ENCODE measurements at regions not wholly inside any gene's neighbourhood (a gene's known extent, or its start where the extent isn't known, plus 50 kb on each side); places are given as distances from the start of the nearest gene placed in this dataset.

- DNase-seq: no peak
- H3K9ac ChIP-seq (ENCODE audit: low read depth in 2 of 2, low read length in 2 of 2): no peak overlapping the region
- H3K36me3 ChIP-seq: no peaks in the 10 kb centered on the region
- H3K4me1 ChIP-seq: no peaks in the 10 kb centered on the region
- TF ChIP-seq CTCF (IDR thresholded peaks at IDR 0.05): no peak
- H3K9me3 ChIP-seq: no peaks in the 10 kb centered on the region
- H3K27ac ChIP-seq: no peak overlapping the region
- intact Hi-C loops (cut with DNase I): no loop called here
- H3K27me3 ChIP-seq: no peaks in the 10 kb centered on the region
- H3K4me3 ChIP-seq: no peak overlapping the region
These were observed 405.8 kb upstream of the GOLIM4 start for GRCh38 chr3:168501570-168501969.

GRCh38 chr3:168498194-168498593 is 402.5 kb upstream of the GOLIM4 start:
- no peak for DNase-seq
- intact Hi-C loops (cut with DNase I): no loop called here
- H3K27ac ChIP-seq: no peak overlapping the region
- no peak overlapping the region for H3K4me3 ChIP-seq
- H3K9ac ChIP-seq (ENCODE audit: low read depth in 2 of 2, low read length in 2 of 2): no peak overlapping the region
- H3K36me3 ChIP-seq: no peaks in the 10 kb centered on the region
- no peak for TF ChIP-seq CTCF (IDR thresholded peaks at IDR 0.05)
- H3K9me3 ChIP-seq: no peaks in the 10 kb centered on the region
- no peaks in the 10 kb centered on the region for H3K4me1 ChIP-seq
- H3K27me3 ChIP-seq: no peaks in the 10 kb centered on the region

GRCh38 chr3:168497741-168498140 is 402.0 kb upstream of the GOLIM4 start:
- no peaks in the 10 kb centered on the region for H3K36me3 ChIP-seq
- H3K4me3 ChIP-seq: no peak overlapping the region
- intact Hi-C loops (cut with DNase I): no loop called here
- no peak for DNase-seq
- H3K4me1 ChIP-seq: no peaks in the 10 kb centered on the region
- no peak overlapping the region for H3K9ac ChIP-seq (ENCODE audit: low read depth in 2 of 2, low read length in 2 of 2)
- H3K27ac ChIP-seq: no peak overlapping the region
- H3K27me3 ChIP-seq: no peaks in the 10 kb centered on the region
- H3K9me3 ChIP-seq: no peaks in the 10 kb centered on the region
- TF ChIP-seq CTCF (IDR thresholded peaks at IDR 0.05): no peak

- no peak for DNase-seq
- H3K4me1 ChIP-seq: no peaks in the 10 kb centered on the region
- no peaks in the 10 kb centered on the region for H3K9me3 ChIP-seq
- H3K9ac ChIP-seq (ENCODE audit: low read depth in 2 of 2, low read length in 2 of 2): no peak overlapping the region
- H3K27ac ChIP-seq: no peak overlapping the region
- H3K27me3 ChIP-seq: no peaks in the 10 kb centered on the region
- H3K36me3 ChIP-seq: no peaks in the 10 kb centered on the region
- no peak for TF ChIP-seq CTCF (IDR thresholded peaks at IDR 0.05)
- H3K4me3 ChIP-seq: no peak overlapping the region
- intact Hi-C loops (cut with DNase I): no loop called here
These were observed 401.5 kb upstream of the GOLIM4 start for GRCh38 chr3:168497183-168497582.

GRCh38 chr3:168495932-168496331 is 400.2 kb upstream of the GOLIM4 start:
- no peaks in the 10 kb centered on the region for H3K27me3 ChIP-seq
- intact Hi-C loops (cut with DNase I): no loop called here
- H3K4me1 ChIP-seq: no peaks in the 10 kb centered on the region
- no peak overlapping the region for H3K4me3 ChIP-seq
- H3K9ac ChIP-seq (ENCODE audit: low read depth in 2 of 2, low read length in 2 of 2): no peak overlapping the region
- TF ChIP-seq CTCF (IDR thresholded peaks at IDR 0.05): no peak
- no peak for DNase-seq
- no peaks in the 10 kb centered on the region for H3K36me3 ChIP-seq
- no peak overlapping the region for H3K27ac ChIP-seq
- no peaks in the 10 kb centered on the region for H3K9me3 ChIP-seq

- H3K27ac ChIP-seq: no peak overlapping the region
- no peak overlapping the region for H3K4me3 ChIP-seq
- no peaks in the 10 kb centered on the region for H3K9me3 ChIP-seq
- no peaks in the 10 kb centered on the region for H3K27me3 ChIP-seq
- no peak for TF ChIP-seq CTCF (IDR thresholded peaks at IDR 0.05)
- DNase-seq: no peak
- no peaks in the 10 kb centered on the region for H3K36me3 ChIP-seq
- H3K9ac ChIP-seq (ENCODE audit: low read depth in 2 of 2, low read length in 2 of 2): no peak overlapping the region
- intact Hi-C loops (cut with DNase I): no loop called here
- no peaks in the 10 kb centered on the region for H3K4me1 ChIP-seq
These were observed 399.5 kb upstream of the GOLIM4 start for GRCh38 chr3:168495270-168495669.
